ENCODE measurements at regions not wholly inside any gene's neighbourhood (a gene's known extent, or its start where the extent isn't known, plus 50 kb on each side); places are given as distances from the start of the nearest gene placed in this dataset.

GRCh38 chr2:236499691-236500578 is 69.7 kb upstream of the ACKR3 start (continued):
- no peak for TF ChIP-seq EZH2 (IDR thresholded peaks at IDR 0.05; ENCODE audit: borderline replicate concordance, control insufficient read depth, low read depth, low read length)
- TF ChIP-seq ZNF592 (IDR thresholded peaks at IDR 0.05): no peak
- TF ChIP-seq STAT1 (conservative IDR thresholded peaks at IDR 0.05): no peak
- TF ChIP-seq SP1 (IDR thresholded peaks at IDR 0.05; ENCODE audit: low read depth, low read length): no peak
- no peak for TF ChIP-seq BCLAF1 (IDR thresholded peaks at IDR 0.05)
